Heart left ventricle (tissue), 13 donors: ENCODE measurements at regions not wholly inside any gene's neighbourhood (a gene's known extent, or its start where the extent isn't known, plus 50 kb on each side); places are given as distances from the start of the nearest gene placed in this dataset.

ENCODE experiments used
- POLR2A ChIP-seq, 2 donors: fragments of 450-650 bp; IDR thresholded peaks; one replicate each; pipeline ENCODE4 v1.6.1; 2017; ENCODE audit warnings: antibody characterized with exemption in 2 of 2, mild to moderate bottlenecking in 2 of 2, moderate library complexity in 2 of 2
- TF ChIP-seq, protein P1 (sequence below), 12 donors: fragments of 200-600 bp; sonication (generic) in 4 of 12; IDR thresholded peaks; one replicate each; pipeline versions ENCODE4 v1.5.0 to v1.8.0; 2018 to 2022; ENCODE audit warnings: antibody characterized with exemption in 12 of 12, mild to moderate bottlenecking in 5 of 12
- donor health status: ischemic (EF 13 %, LVEDD 7.1; RV severe dilation, severe dysfunction).
- donor health status: DM: no; HTN: yes; CAD: no.
- donor health status: DM: no; HTN: no; CAD: no.
- donor health status: ischemic (EF 25% LVEDD 6.9; RV normal size, moderate dysfunction).
- donor health status: ischemic (EF 25% LVEDD 5.7; RV mildly dilated, moderate dysfunction).
- donor health status: ischemic (EF 35%, LVEDD 5.7; RV mildly dilated, moderate dysfunction).
- donor health status: nonischemic (EF 11% LVEDD 7.7; RV severe dilation, severe dysfunction).
- donor health status: DM: yes; HTN: yes; CAD: no.
- donor health status: PGD.
- donor health status: ischemic (EF 29% LVEDD 5.4; RV normal size, mild dysfunction).
- donor health status: nonischemic (EF 23%, LVEDD 6.1; RV moderate dilation, normal function).

DNA sequence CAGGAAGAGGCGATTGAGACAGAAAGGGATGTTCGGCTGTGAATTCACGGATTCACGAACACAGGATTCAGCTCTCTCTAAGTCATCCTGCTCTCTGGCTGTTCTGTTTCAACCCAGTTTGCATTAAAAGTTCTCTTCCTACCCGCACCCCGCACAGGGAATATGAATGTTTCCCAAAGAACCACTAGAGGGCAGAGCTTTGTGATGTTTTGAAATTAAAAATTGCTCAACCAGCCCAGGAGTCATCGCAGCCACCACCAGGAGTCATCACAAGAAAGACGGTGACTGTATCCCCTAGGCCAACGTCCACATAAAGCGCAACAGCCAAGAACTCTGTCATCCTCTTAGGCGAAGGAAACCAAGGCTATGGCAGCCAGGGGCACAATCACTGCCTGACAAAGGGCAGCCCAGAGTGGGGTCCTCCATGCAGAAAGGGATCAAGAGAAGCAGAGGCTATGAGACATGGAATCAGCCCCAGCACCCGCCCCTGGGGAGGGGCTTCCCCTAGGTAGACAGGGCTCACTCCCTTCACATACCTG lies 122.4 kb downstream of the WT1 start:
- TF ChIP-seq, protein P1, sequence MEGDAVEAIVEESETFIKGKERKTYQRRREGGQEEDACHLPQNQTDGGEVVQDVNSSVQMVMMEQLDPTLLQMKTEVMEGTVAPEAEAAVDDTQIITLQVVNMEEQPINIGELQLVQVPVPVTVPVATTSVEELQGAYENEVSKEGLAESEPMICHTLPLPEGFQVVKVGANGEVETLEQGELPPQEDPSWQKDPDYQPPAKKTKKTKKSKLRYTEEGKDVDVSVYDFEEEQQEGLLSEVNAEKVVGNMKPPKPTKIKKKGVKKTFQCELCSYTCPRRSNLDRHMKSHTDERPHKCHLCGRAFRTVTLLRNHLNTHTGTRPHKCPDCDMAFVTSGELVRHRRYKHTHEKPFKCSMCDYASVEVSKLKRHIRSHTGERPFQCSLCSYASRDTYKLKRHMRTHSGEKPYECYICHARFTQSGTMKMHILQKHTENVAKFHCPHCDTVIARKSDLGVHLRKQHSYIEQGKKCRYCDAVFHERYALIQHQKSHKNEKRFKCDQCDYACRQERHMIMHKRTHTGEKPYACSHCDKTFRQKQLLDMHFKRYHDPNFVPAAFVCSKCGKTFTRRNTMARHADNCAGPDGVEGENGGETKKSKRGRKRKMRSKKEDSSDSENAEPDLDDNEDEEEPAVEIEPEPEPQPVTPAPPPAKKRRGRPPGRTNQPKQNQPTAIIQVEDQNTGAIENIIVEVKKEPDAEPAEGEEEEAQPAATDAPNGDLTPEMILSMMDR (IDR thresholded peaks at IDR 0.05) = peak; percentile 33 to 61 (median 46)
- TF ChIP-seq POLR2A (IDR thresholded peaks at IDR 0.05) = no peak
